ENCODE measurements at regions not wholly inside any gene's neighbourhood (a gene's known extent, or its start where the extent isn't known, plus 50 kb on each side); places are given as distances from the start of the nearest gene placed in this dataset. TPM values are rescaled to one million over a fixed set of nuclear protein-coding genes. Genes with fewer than 3 reads are reported as not detected.

Small RNA genes lying in the stretch of these regions (small RNA-seq; reads per million reads assigned to genes)
- not detected for gene AC006499.8

Measured in skeletal muscle tissue (tissue), 1 donor.